ENCODE measurements at regions not wholly inside any gene's neighbourhood (a gene's known extent, or its start where the extent isn't known, plus 50 kb on each side); places are given as distances from the start of the nearest gene placed in this dataset.
"Not testable (repeated sequence)": the region's sequence is repeated elsewhere in the genome, so short reads cannot be mapped to it uniquely, and the experiment has no call there.

DNA sequence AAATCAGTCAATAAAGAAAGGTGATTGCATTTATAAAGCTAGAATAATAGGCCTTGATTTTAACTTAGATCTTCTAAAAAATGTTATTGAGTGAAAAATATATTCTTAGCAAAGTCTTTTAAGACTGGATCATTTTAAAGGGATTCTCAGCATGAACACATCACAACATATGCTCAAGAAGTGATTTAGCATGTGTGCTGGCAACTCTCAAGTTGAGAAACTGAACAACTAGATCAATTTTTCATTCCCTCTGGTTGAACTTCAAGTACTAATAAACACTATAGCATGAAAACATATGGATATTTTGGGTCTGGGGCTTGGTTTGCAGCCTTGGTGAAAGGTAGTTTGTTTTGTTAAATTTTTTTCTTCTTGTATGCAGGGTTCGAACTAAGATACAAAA, 107.8 kb upstream of the PNPT1 start:
- no peak for DNase-seq (ENCODE audit: low read depth)
- TF ChIP-seq, protein P1, sequence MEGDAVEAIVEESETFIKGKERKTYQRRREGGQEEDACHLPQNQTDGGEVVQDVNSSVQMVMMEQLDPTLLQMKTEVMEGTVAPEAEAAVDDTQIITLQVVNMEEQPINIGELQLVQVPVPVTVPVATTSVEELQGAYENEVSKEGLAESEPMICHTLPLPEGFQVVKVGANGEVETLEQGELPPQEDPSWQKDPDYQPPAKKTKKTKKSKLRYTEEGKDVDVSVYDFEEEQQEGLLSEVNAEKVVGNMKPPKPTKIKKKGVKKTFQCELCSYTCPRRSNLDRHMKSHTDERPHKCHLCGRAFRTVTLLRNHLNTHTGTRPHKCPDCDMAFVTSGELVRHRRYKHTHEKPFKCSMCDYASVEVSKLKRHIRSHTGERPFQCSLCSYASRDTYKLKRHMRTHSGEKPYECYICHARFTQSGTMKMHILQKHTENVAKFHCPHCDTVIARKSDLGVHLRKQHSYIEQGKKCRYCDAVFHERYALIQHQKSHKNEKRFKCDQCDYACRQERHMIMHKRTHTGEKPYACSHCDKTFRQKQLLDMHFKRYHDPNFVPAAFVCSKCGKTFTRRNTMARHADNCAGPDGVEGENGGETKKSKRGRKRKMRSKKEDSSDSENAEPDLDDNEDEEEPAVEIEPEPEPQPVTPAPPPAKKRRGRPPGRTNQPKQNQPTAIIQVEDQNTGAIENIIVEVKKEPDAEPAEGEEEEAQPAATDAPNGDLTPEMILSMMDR (IDR thresholded peaks at IDR 0.05; ENCODE audit: control insufficient read depth, extremely low read depth, insufficient read depth): no peak
- no peak overlapping the region for H3K4me3 ChIP-seq (ENCODE audit: low read depth, low read length)

DNA sequence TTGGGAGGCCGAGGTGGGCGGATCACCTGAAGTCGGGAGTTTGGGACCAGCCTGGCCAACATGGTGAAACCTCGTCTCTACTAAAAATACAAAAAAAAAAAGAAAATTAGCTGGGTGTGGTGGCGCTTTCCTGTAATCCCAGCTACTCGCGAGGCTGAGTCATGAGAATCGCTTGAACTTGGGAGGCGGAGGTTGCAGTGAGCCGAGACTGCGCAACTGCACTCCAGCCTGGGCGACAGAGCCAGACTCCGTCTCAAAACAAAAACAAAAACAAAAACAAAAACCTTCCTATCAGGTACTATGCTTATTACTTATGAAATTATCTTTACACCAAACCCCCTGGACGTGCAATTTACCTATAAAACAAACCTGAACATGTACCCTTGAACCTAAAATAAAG, 106.0 kb upstream of the PNPT1 start:
- not testable (repeated sequence) for DNase-seq (ENCODE audit: low read depth); H3K4me3 ChIP-seq (ENCODE audit: low read depth, low read length)

DNA sequence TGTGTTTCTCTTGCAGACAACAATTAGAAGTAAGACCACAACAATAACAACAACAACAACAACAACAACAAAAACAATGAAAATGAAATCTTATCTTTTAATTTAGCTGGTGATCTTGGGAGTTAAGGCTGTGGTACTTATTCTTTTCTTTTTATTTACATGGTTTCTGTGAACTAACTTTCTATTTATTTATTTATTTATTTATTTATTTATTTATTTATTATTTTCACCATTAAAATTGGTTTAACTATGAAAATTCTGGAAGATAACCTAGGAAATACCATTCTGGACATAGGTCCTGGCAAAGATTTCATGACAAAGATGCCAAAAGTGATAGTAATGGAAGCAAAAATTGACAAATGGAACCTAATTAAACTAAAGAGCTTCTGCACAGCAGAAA, 102.5 kb upstream of the PNPT1 start:
- TF ChIP-seq, protein P1 (IDR thresholded peaks at IDR 0.05; ENCODE audit: control insufficient read depth, extremely low read depth, insufficient read depth): no peak
- H3K4me3 ChIP-seq (ENCODE audit: low read depth, low read length): no peak overlapping the region
- DNase-seq (ENCODE audit: low read depth): no peak

DNA sequence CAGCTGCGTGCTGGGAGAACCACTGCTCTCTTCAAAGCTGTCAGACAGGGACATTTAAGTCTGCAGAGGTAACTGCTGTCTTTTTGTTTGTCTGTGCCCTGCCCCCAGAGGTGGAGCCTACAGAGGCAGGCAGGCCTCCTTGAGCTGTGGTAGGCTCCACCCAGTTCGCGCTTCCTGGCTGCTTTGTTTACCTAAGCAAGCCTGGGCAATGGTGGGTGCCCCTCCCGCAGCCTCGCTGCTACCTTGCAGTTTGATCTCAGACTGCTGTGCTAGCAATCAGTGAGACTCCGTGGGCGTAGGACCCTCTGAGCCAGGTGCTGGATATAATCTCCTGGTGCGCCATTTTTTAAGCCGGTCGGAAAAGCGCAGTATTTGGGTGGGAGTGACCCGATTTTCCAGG, 100.0 kb upstream of the PNPT1 start:
- not testable (repeated sequence) for DNase-seq (ENCODE audit: low read depth); H3K4me3 ChIP-seq (ENCODE audit: low read depth, low read length)

DNA sequence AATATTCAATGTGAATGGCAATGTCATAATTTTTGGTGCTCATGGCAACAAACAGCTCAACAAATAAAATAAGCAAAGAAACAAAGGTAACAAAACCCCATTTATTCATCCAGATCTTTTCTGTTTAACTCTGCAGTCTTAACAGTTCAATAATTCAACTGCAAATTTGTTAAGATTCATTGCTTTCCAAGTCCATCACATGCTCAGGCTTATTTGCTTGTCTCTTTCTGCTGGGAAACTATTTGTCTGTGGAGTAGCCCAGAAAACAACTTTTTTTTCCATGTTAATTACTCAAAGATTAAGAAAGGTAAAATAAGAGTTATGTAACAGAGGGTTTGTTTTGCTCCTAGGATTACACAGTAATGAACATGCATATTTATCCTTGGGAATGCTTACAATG, 92.6 kb upstream of the PNPT1 start:
- DNase-seq (ENCODE audit: low read depth): no peak
- no peak overlapping the region for H3K4me3 ChIP-seq (ENCODE audit: low read depth, low read length)
- TF ChIP-seq, protein P1 (IDR thresholded peaks at IDR 0.05; ENCODE audit: control insufficient read depth, extremely low read depth, insufficient read depth): no peak

DNA sequence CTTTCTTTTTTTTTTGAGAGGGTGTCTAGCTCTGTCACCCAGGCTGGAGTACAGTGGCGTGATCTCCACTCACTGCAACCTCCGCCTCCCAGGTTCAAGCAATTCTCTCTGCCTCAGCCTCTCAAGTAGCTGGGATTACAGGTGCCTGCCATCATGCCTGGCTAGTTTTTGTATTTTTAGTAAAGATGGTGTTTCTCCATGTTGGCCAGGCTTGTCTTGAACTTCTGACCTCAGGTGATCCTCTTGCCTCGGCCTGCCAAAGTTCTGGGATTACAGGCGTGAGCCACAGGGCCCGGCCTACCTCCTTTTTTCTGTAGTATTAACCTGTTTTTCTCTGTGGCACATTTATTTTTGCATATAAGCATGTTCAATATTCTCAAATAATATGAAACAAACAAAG, 90.1 kb upstream of the PNPT1 start:
- DNase-seq (ENCODE audit: low read depth); H3K4me3 ChIP-seq (ENCODE audit: low read depth, low read length): not testable (repeated sequence)

DNA sequence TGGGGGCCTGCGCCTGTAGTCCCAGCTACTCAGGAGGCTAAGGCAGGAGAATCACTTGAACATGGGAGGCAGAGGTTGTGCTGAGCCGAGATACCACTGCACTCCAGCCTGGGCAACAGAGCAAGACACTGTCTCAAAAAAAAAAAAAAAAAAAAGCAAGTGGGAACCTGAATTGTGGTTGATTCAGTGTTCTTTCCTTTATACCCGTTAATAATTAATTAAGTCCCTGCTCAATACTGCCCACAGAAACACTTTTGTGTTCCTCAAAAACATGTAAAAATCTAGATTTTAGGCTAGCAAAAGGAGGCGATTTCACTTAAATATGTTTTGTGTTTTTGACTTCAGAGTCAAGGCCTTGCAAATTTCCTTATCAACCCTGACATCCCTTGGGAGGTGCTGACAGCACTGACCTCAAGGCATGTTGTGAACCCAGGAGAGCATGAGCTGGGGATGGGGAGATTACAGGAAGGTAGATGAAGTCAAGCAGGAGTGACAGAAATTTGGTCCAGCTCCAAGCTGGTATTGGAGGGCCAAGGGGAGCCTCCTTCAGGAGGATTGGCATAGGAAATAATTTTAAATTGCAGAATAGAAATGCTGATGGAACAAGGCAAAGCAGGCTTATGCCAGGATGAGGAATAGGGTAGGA, 89.0 kb upstream of the PNPT1 start:
- H3K4me3 ChIP-seq (ENCODE audit: low read depth, low read length): no peak overlapping the region
- DNase-seq (ENCODE audit: low read depth): no peak
- TF ChIP-seq, protein P1 (IDR thresholded peaks at IDR 0.05; ENCODE audit: control insufficient read depth, extremely low read depth, insufficient read depth): no peak

DNA sequence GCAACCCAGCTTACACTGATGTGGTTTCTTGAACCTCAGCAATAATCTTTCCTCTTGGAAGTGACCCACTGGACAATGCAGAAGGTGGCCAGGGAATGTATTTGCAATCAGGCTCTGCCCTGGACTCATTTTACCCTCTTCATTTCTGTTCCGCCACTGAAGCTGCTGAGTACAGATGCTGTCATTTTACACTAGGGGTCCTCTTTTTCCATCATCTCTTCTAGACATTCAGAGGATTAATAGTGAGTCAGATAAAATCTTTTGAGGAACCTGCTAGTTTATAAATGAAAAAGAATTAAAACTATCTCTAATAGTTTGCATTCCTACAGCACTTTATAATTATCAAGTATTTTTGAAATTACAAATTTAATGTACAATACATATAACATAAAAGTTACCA, 87.9 kb upstream of the PNPT1 start:
- H3K4me3 ChIP-seq (ENCODE audit: low read depth, low read length): no peak overlapping the region
- TF ChIP-seq, protein P1 (IDR thresholded peaks at IDR 0.05; ENCODE audit: control insufficient read depth, extremely low read depth, insufficient read depth): no peak
- DNase-seq (ENCODE audit: low read depth): no peak

DNA sequence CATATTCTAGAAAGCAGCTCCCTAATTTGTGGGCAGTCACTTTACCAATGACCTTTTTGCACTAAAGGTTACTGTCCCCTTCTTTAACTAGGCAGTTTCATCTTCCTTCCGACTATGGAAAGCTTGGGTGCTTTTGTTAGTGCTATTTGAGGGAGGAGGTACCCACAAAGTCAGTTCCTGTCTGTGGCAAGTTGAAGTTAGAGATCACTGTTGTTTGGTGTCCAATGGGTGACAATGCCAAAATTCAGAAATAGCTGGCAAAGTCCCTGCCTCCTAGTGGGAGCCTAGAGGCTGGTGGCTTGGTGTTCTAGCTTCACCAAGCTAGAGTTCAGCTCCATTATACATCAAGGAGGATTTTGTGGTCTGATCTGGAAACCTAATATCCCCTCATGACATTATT, 87.1 kb upstream of the PNPT1 start:
- DNase-seq (ENCODE audit: low read depth): no peak
- TF ChIP-seq, protein P1 (IDR thresholded peaks at IDR 0.05; ENCODE audit: control insufficient read depth, extremely low read depth, insufficient read depth): no peak
- no peak overlapping the region for H3K4me3 ChIP-seq (ENCODE audit: low read depth, low read length)
